Glutamatergic neuron (in vitro differentiated cells): ENCODE measurements at regions not wholly inside any gene's neighbourhood (a gene's known extent, or its start where the extent isn't known, plus 50 kb on each side); places are given as distances from the start of the nearest gene placed in this dataset.

Experiments
- DNase-seq: peaks from one replicate; pipeline ENCODE4 v3.0.0; 2022
- H3K27ac Mint-ChIP-seq: one replicate; pipeline ENCODE4 v1.8.0; 2020; ENCODE audit warnings: mild to moderate bottlenecking, mixed read lengths, inconsistent platforms; ENCODE audit not compliant: unreplicated experiment
- H3K27me3 Mint-ChIP-seq: one replicate; pipeline ENCODE4 v1.8.0; 2020; ENCODE audit warnings: mild to moderate bottlenecking, moderate library complexity, mixed read lengths, inconsistent platforms; ENCODE audit not compliant: unreplicated experiment
- H3K36me3 Mint-ChIP-seq: one replicate; pipeline ENCODE4 v1.8.0; 2020; ENCODE audit warnings: mild to moderate bottlenecking, mixed read lengths, inconsistent platforms; ENCODE audit not compliant: unreplicated experiment
- H3K4me1 Mint-ChIP-seq: one replicate; pipeline ENCODE4 v1.8.0; 2020; ENCODE audit warnings: mild to moderate bottlenecking, low read depth, mixed read lengths, inconsistent platforms; ENCODE audit not compliant: unreplicated experiment
- H3K4me3 Mint-ChIP-seq: one replicate; pipeline ENCODE4 v1.8.0; 2020; ENCODE audit warnings: mild to moderate bottlenecking, mixed read lengths, inconsistent platforms; ENCODE audit not compliant: unreplicated experiment
- H3K9me3 Mint-ChIP-seq: one replicate; pipeline ENCODE4 v1.8.0; 2020; ENCODE audit warnings: mild to moderate bottlenecking, moderate library complexity, mixed read lengths, inconsistent platforms; ENCODE audit not compliant: unreplicated experiment
- CTCF ChIP-seq: fragments of 200-600 bp; sonication (generic); IDR thresholded peaks from one replicate; pipeline ENCODE4 v1.5.0; 2021; ENCODE audit not compliant: partially characterized antibody, unreplicated experiment

- no peaks in the 10 kb centered on the region for H3K36me3 Mint-ChIP-seq
- peaks cover 10% of the 10 kb centered on the region for H3K4me1 Mint-ChIP-seq
- peaks cover 2% of the 10 kb centered on the region for H3K9me3 Mint-ChIP-seq
- no peak overlapping the region for H3K27ac Mint-ChIP-seq
- H3K4me3 Mint-ChIP-seq, result no peak overlapping the region
- no peak for TF ChIP-seq CTCF
- no peak for DNase-seq
- no peaks in the 10 kb centered on the region for H3K27me3 Mint-ChIP-seq
Measured at GRCh38 chr2:38212312-38212711, 136.4 kb upstream of the CYP1B1 start.

DNA sequence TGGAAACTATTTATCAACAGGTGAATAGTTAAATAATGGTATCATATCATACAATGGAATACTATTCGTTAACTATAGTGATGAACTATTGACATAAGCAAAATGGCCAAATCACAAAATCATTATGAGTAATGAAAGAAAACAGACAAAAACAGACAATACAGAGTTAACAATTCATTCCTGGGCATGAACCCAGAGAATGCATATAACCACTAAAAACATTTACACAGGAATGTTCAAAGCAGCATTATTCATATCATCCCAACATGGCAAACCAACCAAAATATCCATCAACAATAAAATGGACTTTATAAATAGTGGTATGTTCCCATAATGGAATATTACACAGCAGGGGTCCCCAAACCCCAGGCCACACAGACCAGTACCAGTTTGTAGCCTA is 131.2 kb upstream of the CYP1B1 start:
- H3K4me1 Mint-ChIP-seq, result no peaks in the 10 kb centered on the region
- no peaks in the 10 kb centered on the region for H3K27me3 Mint-ChIP-seq
- H3K27ac Mint-ChIP-seq, result no peak overlapping the region
- H3K9me3 Mint-ChIP-seq, result no peaks in the 10 kb centered on the region
- no peaks in the 10 kb centered on the region for H3K36me3 Mint-ChIP-seq
- no peak overlapping the region for H3K4me3 Mint-ChIP-seq
- TF ChIP-seq CTCF, result no peak
- no peak for DNase-seq

GRCh38 chr2:38203446-38203810 is 127.5 kb upstream of the CYP1B1 start:
- no peaks in the 10 kb centered on the region for H3K9me3 Mint-ChIP-seq
- H3K4me1 Mint-ChIP-seq, result no peaks in the 10 kb centered on the region
- TF ChIP-seq CTCF, result no peak
- no peak overlapping the region for H3K4me3 Mint-ChIP-seq
- no peaks in the 10 kb centered on the region for H3K36me3 Mint-ChIP-seq
- DNase-seq, result no peak
- no peaks in the 10 kb centered on the region for H3K27me3 Mint-ChIP-seq
- no peak overlapping the region for H3K27ac Mint-ChIP-seq

- no peak for TF ChIP-seq CTCF
- Mint-ChIP-seq H3K4me3 (no peak overlapping the region), H3K27me3 (no peaks in the 10 kb centered on the region), H3K4me1 (no peaks in the 10 kb centered on the region), H3K36me3 (no peaks in the 10 kb centered on the region), H3K9me3 (no peaks in the 10 kb centered on the region), H3K27ac (no peak overlapping the region)
- DNase-seq, result no peak
Measured at GRCh38 chr2:38202713-38203445, 126.9 kb upstream of the CYP1B1 start.

GRCh38 chr2:38201784-38202183 is 125.8 kb upstream of the CYP1B1 start:
- Mint-ChIP-seq H3K27ac (no peak overlapping the region), H3K9me3 (no peaks in the 10 kb centered on the region), H3K36me3 (no peaks in the 10 kb centered on the region), H3K4me3 (no peak overlapping the region), H3K4me1 (no peaks in the 10 kb centered on the region), H3K27me3 (no peaks in the 10 kb centered on the region)
- no peak for TF ChIP-seq CTCF
- DNase-seq, result no peak
